ENCODE measurements at regions not wholly inside any gene's neighbourhood (a gene's known extent, or its start where the extent isn't known, plus 50 kb on each side); places are given as distances from the start of the nearest gene placed in this dataset.

DNA sequence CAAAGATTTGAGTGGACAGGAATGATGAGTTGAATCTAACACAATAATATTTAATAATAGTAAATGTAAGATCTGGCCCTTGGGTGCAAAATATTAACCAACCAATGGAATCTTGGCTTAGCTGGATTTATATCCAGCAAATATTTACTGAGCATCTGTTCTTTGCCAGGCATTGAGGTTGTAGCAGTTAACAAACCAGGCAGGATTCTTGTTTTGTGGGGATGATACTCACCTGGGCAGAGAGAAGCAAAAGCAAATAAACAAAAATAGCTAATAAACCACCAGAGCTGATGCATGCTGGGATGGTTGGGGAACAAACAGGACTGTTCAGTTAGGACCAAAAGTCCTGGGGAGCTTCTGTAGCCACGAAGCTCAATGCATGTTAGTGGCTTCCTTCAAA, 84.1 kb upstream of the CDH13 start:
- CTCF ChIA-PET: no interaction called here
- POLR2A ChIA-PET: no interaction called here
- WGBS (ENCODE audit: low lambda C conversion rate): 0% methylated on average over 1 of the region's 1 CpG

More for the DNA sequence above, 84.1 kb upstream of the CDH13 start:
- Histone ChIP-seq H3F3A (replicated peaks; ENCODE audit: insufficient read depth) (no peaks in the 10 kb centered on the region), H4K20me1 (ENCODE audit: insufficient read depth) (no peaks in the 10 kb centered on the region), H3K4me2 (no peak overlapping the region), H3K4me3 (ENCODE audit: low read depth in 2 of 2, low read length in 1 of 2) (no peak overlapping the region), H2AFZ (ENCODE audit: low read depth) (no peak overlapping the region), H3K9ac (no peak overlapping the region), H3K36me3 (replicated peaks in 1 of 2; ENCODE audit: control insufficient read depth in 1 of 2, insufficient read depth in 2 of 2, low read length in 1 of 2) (no peaks in the 10 kb centered on the region), H3K27ac (ENCODE audit: low read depth in 2 of 2, low read length in 1 of 2) (no peak overlapping the region), H3K79me2 (ENCODE audit: insufficient read depth) (no peaks in the 10 kb centered on the region), H3K4me1 (ENCODE audit: control insufficient read depth in 1 of 2, insufficient read depth in 2 of 2, low read depth in 1 of 2, low read length in 1 of 2) (no peaks in the 10 kb centered on the region), H3K9me3 (no peaks in the 10 kb centered on the region), H3K9me2 (no peaks in the 10 kb centered on the region), H3K27me3 (ENCODE audit: insufficient read depth) (peaks cover 4% of the 10 kb centered on the region)
- no peak for DNase-seq
- no peak for TF ChIP-seq GABPA (IDR thresholded peaks at IDR 0.05; ENCODE audit: low read depth)
- no peak for TF ChIP-seq TCF12 (IDR thresholded peaks at IDR 0.05)
- no peak for TF ChIP-seq USF2 (IDR thresholded peaks at IDR 0.05; ENCODE audit: borderline replicate concordance, low read depth, low read length)
- TF ChIP-seq, protein P1, sequence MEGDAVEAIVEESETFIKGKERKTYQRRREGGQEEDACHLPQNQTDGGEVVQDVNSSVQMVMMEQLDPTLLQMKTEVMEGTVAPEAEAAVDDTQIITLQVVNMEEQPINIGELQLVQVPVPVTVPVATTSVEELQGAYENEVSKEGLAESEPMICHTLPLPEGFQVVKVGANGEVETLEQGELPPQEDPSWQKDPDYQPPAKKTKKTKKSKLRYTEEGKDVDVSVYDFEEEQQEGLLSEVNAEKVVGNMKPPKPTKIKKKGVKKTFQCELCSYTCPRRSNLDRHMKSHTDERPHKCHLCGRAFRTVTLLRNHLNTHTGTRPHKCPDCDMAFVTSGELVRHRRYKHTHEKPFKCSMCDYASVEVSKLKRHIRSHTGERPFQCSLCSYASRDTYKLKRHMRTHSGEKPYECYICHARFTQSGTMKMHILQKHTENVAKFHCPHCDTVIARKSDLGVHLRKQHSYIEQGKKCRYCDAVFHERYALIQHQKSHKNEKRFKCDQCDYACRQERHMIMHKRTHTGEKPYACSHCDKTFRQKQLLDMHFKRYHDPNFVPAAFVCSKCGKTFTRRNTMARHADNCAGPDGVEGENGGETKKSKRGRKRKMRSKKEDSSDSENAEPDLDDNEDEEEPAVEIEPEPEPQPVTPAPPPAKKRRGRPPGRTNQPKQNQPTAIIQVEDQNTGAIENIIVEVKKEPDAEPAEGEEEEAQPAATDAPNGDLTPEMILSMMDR (IDR thresholded peaks at IDR 0.05): no peak
- TF ChIP-seq, protein P2, sequence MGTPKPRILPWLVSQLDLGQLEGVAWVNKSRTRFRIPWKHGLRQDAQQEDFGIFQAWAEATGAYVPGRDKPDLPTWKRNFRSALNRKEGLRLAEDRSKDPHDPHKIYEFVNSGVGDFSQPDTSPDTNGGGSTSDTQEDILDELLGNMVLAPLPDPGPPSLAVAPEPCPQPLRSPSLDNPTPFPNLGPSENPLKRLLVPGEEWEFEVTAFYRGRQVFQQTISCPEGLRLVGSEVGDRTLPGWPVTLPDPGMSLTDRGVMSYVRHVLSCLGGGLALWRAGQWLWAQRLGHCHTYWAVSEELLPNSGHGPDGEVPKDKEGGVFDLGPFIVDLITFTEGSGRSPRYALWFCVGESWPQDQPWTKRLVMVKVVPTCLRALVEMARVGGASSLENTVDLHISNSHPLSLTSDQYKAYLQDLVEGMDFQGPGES (IDR thresholded peaks at IDR 0.05; ENCODE audit: low read depth, low read length): no peak
- TF ChIP-seq USF1 (IDR thresholded peaks at IDR 0.05; ENCODE audit: borderline replicate concordance, low read depth): no peak
- TF ChIP-seq, protein P3, sequence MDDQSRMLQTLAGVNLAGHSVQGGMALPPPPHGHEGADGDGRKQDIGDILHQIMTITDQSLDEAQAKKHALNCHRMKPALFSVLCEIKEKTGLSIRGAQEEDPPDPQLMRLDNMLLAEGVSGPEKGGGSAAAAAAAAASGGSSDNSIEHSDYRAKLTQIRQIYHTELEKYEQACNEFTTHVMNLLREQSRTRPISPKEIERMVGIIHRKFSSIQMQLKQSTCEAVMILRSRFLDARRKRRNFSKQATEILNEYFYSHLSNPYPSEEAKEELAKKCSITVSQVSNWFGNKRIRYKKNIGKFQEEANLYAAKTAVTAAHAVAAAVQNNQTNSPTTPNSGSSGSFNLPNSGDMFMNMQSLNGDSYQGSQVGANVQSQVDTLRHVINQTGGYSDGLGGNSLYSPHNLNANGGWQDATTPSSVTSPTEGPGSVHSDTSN (IDR thresholded peaks at IDR 0.05): no peak
- TF ChIP-seq RCOR1 (IDR thresholded peaks at IDR 0.05; ENCODE audit: low read length): no peak
- no peak for TF ChIP-seq ZBTB33 (IDR thresholded peaks at IDR 0.05; ENCODE audit: borderline replicate concordance, low read depth)

Measured in SK-N-SH (cell line).